Activated naive CD4-positive, alpha-beta T cell treated with anti-CD3 and anti-CD28 coated beads for 36 hours (primary cell): ENCODE measurements at regions not wholly inside any gene's neighbourhood (a gene's known extent, or its start where the extent isn't known, plus 50 kb on each side); places are given as distances from the start of the nearest gene placed in this dataset.
"Not testable (repeated sequence)": the region's sequence is repeated elsewhere in the genome, so short reads cannot be mapped to it uniquely, and the experiment has no call there.

Experiments used
- CTCF ChIA-PET: fragments of 350-600 bp; sonication (Branson Sonifier 250); formaldehyde crosslinking; loops from one replicate; lab custom pipeline; 2021; ENCODE audit warnings: antibody characterized with exemption; lab: Charles Lee
- DNase-seq: peaks from one replicate; pipeline ENCODE4 v3.0.0-alpha.2; 2020
- H3K27ac Mint-ChIP-seq: one replicate; pipeline ENCODE4 v1.8.0; 2021; ENCODE audit warnings: mild to moderate bottlenecking, mixed read lengths
- H3K27me3 Mint-ChIP-seq: one replicate; pipeline ENCODE4 v1.8.0; 2021; ENCODE audit warnings: low read depth, mixed read lengths
- H3K36me3 Mint-ChIP-seq: one replicate; pipeline ENCODE4 v1.8.0; 2021; ENCODE audit warnings: low read depth, mixed read lengths
- H3K4me1 Mint-ChIP-seq: one replicate; pipeline ENCODE4 v1.8.0; 2021; ENCODE audit warnings: low read depth, mixed read lengths
- H3K4me3 Mint-ChIP-seq: one replicate; pipeline ENCODE4 v1.8.0; 2021; ENCODE audit warnings: mild to moderate bottlenecking, moderate library complexity, mixed read lengths
- H3K9me3 Mint-ChIP-seq: one replicate; pipeline ENCODE4 v1.8.0; 2021; ENCODE audit warnings: mixed read lengths
- intact Hi-C: fragments of 100-400 bp; cut with micrococcal nuclease; formaldehyde crosslinking; loops from one replicate; pipeline ENCODE4 v1.15.1; 2023

DNA sequence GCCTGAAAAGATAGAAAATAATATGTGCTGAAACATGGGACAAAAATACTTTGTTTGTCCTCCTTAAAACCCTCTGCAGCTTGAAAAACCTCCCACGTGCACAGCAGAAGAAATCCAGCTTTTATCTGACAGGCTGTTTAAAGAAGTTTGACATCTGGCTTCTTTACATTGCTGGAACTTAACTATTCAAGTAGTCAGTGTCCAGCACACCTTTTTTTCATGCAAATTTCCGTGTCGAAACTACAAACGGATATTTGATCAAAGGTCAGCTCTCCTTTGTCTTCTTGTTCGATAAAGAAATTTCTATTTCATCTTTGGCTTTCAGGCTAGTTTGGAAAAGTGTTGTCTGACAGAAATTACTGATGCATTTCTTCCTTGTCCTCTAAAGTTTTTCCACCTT lies 66.8 kb upstream of the KBTBD8 start:
- intact Hi-C loops = no loop called here
- no peak overlapping the region for H3K27ac Mint-ChIP-seq
- peaks cover 2% of the 10 kb centered on the region for H3K27me3 Mint-ChIP-seq
- H3K4me1 Mint-ChIP-seq = peaks cover 4% of the 10 kb centered on the region
- CTCF ChIA-PET = no interaction called here
- no peaks in the 10 kb centered on the region for H3K36me3 Mint-ChIP-seq
- no peaks in the 10 kb centered on the region for H3K9me3 Mint-ChIP-seq
- no peak overlapping the region for H3K4me3 Mint-ChIP-seq
- no peak for DNase-seq

DNA sequence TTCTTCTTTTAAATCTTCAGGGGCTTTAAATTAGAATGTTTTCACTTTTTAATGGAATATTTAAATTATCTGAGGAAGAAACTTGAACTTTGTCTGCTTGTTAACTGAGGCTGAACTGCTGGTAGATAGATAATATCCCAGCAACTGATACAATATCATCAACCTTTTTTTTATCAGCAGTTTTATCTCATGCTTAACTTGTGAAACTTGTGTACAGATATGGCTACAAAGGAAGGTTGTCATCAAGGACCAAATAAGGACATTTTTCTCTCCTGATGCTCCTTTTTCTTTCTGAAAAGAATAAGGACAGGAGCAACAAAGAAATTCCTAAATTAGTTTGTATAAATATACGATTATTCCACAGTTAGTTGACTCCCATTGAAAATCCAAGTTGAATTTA lies 66.4 kb upstream of the KBTBD8 start:
- intact Hi-C loops = no loop called here
- CTCF ChIA-PET = no interaction called here
- no peaks in the 10 kb centered on the region for H3K9me3 Mint-ChIP-seq

DNA sequence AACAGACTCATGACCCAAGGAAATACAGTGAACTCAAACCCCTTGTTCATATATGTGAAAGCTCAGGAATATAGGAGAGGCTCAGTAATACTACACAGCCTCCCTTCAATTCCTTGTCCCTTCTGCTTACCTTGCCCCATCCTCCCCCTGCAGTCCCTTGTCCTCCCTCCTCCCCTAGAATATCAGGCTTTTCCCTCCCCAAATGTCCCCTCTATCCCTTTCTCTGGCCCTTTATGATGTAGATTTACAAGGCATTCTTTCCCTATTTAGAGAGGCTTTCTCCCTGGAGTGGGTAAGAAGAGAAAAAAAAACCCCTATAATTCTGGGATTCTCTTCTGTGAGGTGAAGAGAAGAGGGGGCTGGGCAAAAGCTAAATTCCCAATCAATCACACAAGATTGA lies 64.9 kb upstream of the KBTBD8 start:
- intact Hi-C loops = no loop called here
- no peak overlapping the region for H3K4me3 Mint-ChIP-seq
- no peaks in the 10 kb centered on the region for H3K36me3 Mint-ChIP-seq
- H3K27me3 Mint-ChIP-seq = peaks cover 3% of the 10 kb centered on the region
- H3K27ac Mint-ChIP-seq = no peak overlapping the region
- CTCF ChIA-PET = interaction anchor here (0.6 to 1.1 kb wide), 3 partner anchors 180 to 1963 kb away, joined by 3 to 6 read pairs (median 4); no protein-coding TSS in a partner anchor
- peaks cover 2% of the 10 kb centered on the region for H3K4me1 Mint-ChIP-seq
- no peak for DNase-seq
- no peaks in the 10 kb centered on the region for H3K9me3 Mint-ChIP-seq

More for the DNA sequence above, 66.4 kb upstream of the KBTBD8 start:
- H3K36me3 Mint-ChIP-seq = no peaks in the 10 kb centered on the region
- H3K27ac Mint-ChIP-seq = no peak overlapping the region
- DNase-seq = no peak
- peaks cover 4% of the 10 kb centered on the region for H3K4me1 Mint-ChIP-seq
- H3K27me3 Mint-ChIP-seq = peaks cover 2% of the 10 kb centered on the region
- H3K4me3 Mint-ChIP-seq = no peak overlapping the region

DNA sequence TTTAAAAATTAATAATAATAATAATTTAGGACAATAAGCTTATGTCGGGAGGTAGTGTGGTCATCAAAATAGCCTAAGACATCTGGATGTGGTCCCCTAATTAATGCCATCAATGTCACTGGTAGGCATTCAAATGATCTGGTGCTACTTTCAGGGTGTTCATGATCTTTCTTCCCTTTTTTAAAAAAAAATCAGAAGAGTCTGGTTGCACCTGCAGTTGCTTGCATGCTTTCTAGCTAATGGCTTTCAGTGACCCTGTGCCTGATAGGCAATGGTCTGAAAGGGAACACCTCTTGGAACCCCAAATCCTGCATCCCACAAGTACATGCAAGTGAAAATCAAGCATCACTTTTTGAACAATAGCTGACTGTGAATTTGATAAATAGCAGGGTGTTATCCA lies 64.1 kb upstream of the KBTBD8 start:
- intact Hi-C loops = no loop called here
- peaks cover 4% of the 10 kb centered on the region for H3K27me3 Mint-ChIP-seq
- DNase-seq = no peak
- H3K4me3 Mint-ChIP-seq = no peak overlapping the region
- no peaks in the 10 kb centered on the region for H3K36me3 Mint-ChIP-seq
- no peaks in the 10 kb centered on the region for H3K9me3 Mint-ChIP-seq
- no peaks in the 10 kb centered on the region for H3K4me1 Mint-ChIP-seq
- CTCF ChIA-PET = interaction anchor here (0.6 to 1.1 kb wide), 3 partner anchors 179 to 1962 kb away, joined by 3 to 6 read pairs (median 4); no protein-coding TSS in a partner anchor
- H3K27ac Mint-ChIP-seq = no peak overlapping the region

DNA sequence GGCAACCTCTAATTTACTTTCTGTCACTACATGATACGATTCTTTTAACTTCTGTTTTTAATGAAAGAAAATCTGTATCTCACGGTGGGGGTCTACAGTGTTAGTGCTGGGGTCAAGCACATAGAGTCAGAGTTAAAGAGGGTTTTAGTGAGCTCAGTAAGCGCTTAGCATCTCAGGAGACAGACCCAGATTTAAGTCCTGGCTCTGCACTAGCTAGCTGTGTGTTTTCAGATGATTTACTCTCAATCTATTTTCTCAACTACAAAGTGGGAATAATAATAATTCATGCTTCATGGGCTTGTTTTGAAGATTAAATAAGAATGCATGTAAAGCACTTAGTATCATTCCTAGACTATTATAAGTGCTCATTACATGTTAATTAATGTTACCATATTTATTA lies 63.4 kb upstream of the KBTBD8 start:
- no peaks in the 10 kb centered on the region for H3K4me1 Mint-ChIP-seq
- H3K4me3 Mint-ChIP-seq = no peak overlapping the region
- DNase-seq = no peak
- no peak overlapping the region for H3K27ac Mint-ChIP-seq
- peaks cover 4% of the 10 kb centered on the region for H3K27me3 Mint-ChIP-seq
- H3K36me3 Mint-ChIP-seq = no peaks in the 10 kb centered on the region
- H3K9me3 Mint-ChIP-seq = no peaks in the 10 kb centered on the region
- CTCF ChIA-PET = no interaction called here
- intact Hi-C loops = no loop called here

DNA sequence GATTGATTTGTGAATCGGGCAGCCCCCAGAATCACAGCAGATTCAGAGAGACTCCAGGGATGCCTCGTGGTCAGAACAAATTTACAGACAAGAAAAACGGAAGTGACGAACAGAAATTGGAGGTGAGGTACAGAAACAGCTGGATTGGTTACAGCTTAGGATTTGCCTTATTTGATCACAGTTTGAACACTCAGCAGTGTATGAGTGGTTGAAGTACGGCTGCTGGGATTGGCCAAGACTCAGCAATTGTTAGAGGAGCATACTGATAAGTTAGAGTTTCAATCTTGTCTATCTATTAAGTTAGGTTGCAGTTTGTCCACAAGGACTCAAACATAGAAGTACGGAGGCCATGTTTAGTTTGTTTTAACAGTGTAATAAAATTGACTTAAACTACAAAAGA lies 61.1 kb upstream of the KBTBD8 start:
- H3K27me3 Mint-ChIP-seq, H3K4me3 Mint-ChIP-seq, H3K4me1 Mint-ChIP-seq, intact Hi-C loops, H3K27ac Mint-ChIP-seq, H3K9me3 Mint-ChIP-seq, DNase-seq, H3K36me3 Mint-ChIP-seq: not testable (repeated sequence)
- CTCF ChIA-PET = interaction anchor here (0.9 kb wide), 1 partner anchor 98 kb away, joined by 5 read pairs; no protein-coding TSS in a partner anchor

DNA sequence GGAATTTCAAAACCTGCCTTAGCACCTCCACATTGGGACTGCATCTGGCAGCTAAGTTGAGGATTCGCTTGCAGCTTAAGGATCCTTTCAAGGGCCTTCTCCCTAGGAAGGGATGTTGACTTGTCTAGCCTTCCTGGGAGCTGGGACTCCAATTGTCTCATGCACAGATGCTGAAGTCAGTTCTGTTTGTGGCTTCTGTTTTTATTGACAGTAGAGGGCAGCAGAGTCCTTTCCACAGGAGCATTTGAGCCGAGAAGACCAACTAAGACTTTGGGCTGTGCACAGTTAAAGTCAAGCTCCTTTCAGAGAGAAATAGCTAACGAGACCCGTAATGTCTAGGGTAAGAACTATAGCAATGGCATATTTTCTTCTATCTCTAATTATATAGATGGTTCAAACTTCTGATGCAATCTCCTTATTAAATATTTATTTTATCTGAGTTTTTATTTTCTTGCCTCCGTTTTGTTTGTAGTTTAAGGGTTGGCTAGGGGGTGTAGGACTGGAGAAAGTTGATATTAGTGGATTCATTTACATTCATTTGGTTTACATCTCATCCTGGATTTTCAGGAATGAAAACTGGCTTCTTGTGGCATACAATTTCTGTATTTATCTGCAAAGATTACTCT lies 59.7 kb upstream of the KBTBD8 start:
- Mint-ChIP-seq H3K9me3 (no peaks in the 10 kb centered on the region), H3K27ac (no peak overlapping the region), H3K4me1 (no peaks in the 10 kb centered on the region), H3K27me3 (peaks cover 7% of the 10 kb centered on the region), H3K36me3 (no peaks in the 10 kb centered on the region), H3K4me3 (no peak overlapping the region)
- intact Hi-C loops = loop anchor here (1.0 to 2.0 kb wide), 3 partner anchors 34 to 1938 kb away; no protein-coding TSS in a partner anchor
- DNase-seq = peak; percentile 48
- CTCF ChIA-PET = interaction anchor here (0.6 to 1.9 kb wide), 23 partner anchors 8 to 1955 kb away, joined by 3 to 10 read pairs (median 4); partner anchors contain the start of gene KBTBD8

DNA sequence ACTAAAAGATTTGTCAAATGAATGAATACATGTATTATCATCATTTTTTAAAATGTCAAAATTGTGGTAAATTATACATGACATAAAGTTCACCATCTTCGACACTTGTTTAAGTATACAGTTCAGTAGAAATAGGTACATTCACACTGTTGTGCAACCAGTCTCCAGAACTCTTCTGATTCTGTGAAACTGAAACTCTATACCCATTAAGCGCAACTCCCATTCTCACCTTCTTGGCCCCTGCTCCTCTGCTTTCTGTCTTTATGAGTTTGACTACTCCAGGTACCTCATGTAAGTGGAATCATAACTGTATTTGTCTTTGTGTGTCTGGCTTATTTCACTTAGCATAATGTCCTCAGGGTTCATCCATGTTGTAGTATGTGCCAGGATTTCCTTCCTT lies 50.1 kb upstream of the KBTBD8 start:
- H3K27ac Mint-ChIP-seq = no peak overlapping the region
- CTCF ChIA-PET = no interaction called here
- intact Hi-C loops = no loop called here
- no peaks in the 10 kb centered on the region for H3K36me3 Mint-ChIP-seq
- DNase-seq = no peak
- H3K4me1 Mint-ChIP-seq = no peaks in the 10 kb centered on the region
- no peaks in the 10 kb centered on the region for H3K9me3 Mint-ChIP-seq
- no peaks in the 10 kb centered on the region for H3K27me3 Mint-ChIP-seq
- no peak overlapping the region for H3K4me3 Mint-ChIP-seq
